HG02610 (cell line): ENCODE measurements at regions not wholly inside any gene's neighbourhood (a gene's known extent, or its start where the extent isn't known, plus 50 kb on each side); places are given as distances from the start of the nearest gene placed in this dataset.
"Not testable (repeated sequence)": the region's sequence is repeated elsewhere in the genome, so short reads cannot be mapped to it uniquely, and the experiment has no call there.

ENCODE experiments used
- ATAC-seq: cut with Tn5 transposase; IDR thresholded peaks from one replicate; pipeline ENCODE4 v1.9.1; 2021; ENCODE audit warnings: mild to moderate bottlenecking, moderate library complexity; ENCODE audit not compliant: unreplicated experiment

- ATAC-seq: no peak
Observed at GRCh38 chr6:37078814-37079213, 73.4 kb downstream of the FGD2 start.

DNA sequence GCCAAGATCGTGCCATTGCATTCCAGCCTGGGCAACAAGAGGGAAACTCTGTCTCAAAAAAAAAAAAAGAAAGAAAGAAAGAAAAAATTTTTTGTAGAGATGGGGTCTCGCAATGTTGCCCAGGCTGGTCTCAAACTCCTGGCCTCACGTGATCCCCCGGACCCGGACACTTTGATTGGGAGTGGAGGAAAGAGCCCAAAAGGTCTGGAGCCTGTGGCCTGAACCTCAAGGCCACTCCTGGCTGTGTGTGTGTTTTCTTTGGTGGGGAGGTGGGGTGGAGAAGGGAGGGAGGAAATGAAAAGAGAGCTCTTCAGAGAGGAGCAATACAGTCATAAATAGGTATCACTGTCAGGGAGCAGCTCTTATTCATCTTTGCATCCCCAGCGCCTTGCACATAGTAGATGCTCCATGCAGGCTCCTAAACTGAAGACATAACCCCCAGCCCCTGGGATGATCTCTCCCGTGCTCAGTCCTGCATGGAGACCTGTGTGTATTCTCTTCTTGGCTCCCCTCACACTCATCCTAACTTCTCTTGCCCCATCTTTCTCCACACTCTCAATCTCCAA, 75.7 kb downstream of the FGD2 start:
- ATAC-seq: no peak

GRCh38 chr6:37082390-37083130, 77.1 kb downstream of the FGD2 start:
- no peak for ATAC-seq

DNA sequence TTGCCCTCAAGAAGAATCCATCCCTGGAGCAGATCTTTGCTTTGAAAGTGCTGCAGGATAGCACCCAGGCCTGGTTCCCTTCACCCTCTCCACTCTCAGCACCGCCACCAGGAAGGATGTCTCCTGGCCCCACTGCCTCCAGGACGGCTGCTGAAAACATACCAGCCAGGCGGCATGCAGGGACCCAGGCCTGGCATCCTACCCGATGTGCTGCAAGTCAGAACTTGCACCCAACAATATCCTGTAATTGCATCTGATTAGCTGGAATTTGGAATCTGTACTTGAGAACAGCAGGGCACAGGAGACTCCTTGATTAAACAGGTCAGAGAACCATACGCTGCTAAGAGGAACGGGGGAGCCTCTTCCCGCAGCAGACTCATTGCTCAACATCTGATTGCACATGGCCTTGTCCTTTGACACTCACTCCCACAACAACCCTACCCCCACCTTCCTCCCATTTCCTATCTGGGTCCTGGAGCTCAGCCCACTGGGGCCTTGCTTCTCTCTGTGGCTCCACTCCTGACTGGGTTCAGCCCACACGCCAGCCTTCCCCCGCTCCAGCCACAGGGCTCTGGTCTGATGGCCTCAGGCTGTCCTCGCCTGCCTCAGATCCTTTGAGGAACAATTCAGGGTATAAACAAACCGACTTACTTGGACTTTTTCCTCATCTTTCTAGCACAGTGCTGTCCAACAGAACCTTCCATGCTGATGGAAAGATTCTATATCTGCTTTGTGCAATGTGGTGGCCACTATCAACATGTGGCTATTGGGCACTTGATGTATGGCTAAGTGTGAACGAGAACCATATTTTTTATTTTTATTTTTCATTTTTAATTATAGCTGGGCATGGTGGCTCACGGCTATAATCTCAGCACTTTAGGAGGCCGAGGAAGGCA, 78.0 kb downstream of the FGD2 start:
- no peak for ATAC-seq

DNA sequence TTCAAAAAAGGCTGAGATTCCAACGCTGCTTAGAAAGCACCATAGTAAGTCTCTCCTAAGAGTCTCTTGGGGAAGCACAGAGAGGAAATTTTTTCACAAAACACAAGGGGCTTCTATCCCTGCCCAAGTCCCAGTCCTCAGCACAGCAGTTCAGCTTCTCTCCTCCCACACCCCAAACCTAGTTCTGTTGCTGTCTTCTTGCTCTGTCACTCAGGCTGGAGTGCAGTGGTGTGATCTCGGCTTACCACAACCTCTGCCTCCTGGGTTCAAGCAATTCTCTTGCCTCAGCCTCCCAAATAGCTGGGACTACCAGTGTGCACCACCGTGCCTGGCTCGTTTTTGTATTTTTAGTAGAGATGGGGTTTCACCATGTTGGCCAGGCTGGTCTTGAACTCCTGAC, 79.2 kb downstream of the FGD2 start:
- not testable (repeated sequence) for ATAC-seq

DNA sequence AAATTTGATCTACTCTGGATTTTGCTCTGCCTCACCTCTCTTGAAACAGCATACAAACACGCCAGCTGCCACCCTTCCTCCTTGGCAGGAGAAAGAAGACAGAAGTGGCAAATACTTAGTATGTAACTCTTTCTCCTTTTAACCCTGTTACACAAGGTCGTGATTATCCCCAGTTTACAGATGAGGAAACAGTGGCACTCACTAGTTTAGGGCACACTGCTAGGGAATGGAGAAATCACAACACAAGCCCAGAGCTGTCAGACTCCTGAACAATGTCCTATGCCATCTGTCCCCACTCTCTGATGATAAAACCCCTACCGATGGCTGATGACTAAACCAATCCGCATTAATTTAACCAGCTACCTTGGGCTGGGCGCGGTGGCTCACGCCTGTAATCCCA, 79.7 kb downstream of the FGD2 start:
- ATAC-seq: no peak

DNA sequence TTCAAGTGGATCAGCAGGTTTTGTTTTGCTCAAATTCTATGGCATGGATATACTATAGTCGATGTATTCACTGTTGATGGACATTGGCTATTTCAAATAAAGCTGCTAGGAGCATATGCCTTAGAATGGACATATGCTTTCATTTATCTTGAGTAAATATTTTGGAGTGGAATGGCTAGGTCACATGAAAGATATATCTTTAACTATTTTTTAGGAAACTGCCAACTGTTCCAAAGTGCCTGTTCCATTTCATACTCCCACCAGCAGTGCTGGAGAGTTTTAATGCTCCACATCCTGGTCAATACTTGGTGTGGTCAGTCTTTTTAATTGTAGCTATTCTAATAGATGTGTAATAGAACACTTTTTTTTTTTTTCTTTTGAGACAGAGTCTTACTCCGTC, 81.1 kb upstream of the PIM1 start:
- ATAC-seq: no peak

- ATAC-seq: no peak
Observed at GRCh38 chr6:37089783-37090182, 80.2 kb upstream of the PIM1 start.

DNA sequence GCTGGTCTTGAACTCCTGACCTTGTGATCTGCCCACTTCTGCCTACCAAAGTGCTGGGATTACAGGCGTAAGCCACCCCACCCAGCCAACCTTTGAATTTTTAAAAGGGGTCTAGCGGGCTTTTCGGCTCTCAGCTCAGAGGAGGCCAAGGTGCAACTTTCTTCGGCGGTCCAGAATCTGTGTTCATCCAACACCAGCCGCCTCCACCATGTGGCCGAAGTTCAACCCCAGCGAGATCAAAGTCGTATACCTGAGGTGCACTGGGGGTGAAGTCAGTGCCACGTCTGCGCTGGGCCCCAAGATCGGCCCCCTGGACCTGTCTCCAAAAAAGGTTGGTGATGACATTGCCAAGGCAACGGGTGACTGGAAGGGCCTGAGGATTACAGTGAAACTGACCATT, 78.8 kb upstream of the PIM1 start:
- ATAC-seq: not testable (repeated sequence)

DNA sequence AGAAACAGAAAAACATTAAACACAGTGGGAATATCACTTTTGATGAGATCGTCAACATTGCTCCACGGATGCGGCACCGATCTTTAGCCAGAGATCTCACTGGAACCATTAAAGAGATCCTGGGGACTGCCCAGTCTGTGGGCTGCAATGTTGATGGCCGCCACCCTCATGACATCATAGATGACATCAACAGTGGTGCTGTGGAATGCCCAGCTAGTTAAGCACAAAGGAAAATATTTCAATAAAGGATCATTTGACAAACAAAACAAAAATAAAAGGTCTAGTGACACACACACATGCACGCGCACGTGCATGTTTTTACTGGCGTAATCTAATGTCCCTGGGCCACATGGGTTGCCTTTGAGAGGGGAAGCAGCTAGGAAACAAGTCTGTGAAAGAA, 78.4 kb upstream of the PIM1 start:
- not testable (repeated sequence) for ATAC-seq

DNA sequence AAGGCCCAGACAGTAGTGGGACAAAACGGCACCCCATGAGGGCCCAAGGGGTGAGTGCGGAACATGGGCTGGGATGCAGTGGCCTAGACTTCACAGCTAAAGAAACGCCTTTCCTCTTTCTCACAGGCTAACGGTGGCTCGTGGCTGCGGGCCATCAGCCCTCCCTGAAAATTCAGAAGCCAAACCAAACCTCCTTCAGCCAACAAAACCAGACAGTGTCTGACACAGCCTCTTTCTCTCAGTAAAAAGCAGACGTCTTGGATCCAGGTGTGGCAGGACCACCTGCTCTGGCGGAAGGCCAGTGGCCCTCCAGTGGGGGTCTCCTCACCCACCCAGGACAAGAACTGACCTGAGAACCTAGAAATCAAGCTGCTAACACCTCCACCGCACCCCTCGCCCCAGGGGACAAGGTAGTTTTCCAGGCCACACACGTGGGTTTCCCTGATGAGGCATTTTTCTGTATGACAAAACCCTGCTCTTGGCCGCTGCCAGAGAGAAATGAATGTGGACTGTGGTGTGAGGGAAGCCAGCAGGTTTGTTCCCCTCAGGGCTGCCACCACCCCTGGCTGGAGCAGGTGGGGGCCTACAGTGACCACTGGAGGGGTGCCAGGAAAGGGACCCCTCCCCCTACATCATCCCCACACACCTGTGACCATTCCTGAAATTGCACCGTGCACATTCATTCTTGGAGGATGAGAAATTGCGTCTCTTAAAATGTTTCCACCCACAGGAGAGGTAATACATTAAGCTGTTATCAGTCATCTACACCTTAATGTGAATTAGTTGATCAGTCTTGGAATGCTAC, 76.8 kb upstream of the PIM1 start:
- ATAC-seq: no peak

DNA sequence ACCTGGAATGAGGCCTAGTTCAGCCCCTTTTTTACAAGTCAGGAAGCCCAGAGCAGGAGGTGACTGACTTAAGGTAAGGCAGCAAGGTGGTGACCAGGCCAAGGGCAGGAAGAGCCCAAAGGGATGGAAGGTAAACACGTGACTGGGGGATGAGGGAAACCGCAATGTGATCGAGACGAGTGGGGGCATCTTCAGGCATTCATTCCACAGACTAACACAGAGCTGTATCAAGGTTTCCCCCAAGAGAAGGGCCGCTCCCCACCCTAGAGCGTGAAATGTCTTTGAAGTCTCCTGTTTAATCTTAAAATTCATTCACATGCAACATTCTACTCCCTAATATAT, 76.3 kb upstream of the PIM1 start:
- no peak for ATAC-seq

GRCh38 chr6:37095997-37096396, 74.0 kb upstream of the PIM1 start:
- ATAC-seq: no peak

- no peak for ATAC-seq
Observed at GRCh38 chr6:37097335-37097734, 72.6 kb upstream of the PIM1 start.

- no peak for ATAC-seq
Observed at GRCh38 chr6:37099442-37099841, 70.5 kb upstream of the PIM1 start.

- ATAC-seq: no peak
Observed at GRCh38 chr6:37100745-37101144, 69.2 kb upstream of the PIM1 start.

GRCh38 chr6:37101991-37102298, 68.0 kb upstream of the PIM1 start:
- no peak for ATAC-seq

DNA sequence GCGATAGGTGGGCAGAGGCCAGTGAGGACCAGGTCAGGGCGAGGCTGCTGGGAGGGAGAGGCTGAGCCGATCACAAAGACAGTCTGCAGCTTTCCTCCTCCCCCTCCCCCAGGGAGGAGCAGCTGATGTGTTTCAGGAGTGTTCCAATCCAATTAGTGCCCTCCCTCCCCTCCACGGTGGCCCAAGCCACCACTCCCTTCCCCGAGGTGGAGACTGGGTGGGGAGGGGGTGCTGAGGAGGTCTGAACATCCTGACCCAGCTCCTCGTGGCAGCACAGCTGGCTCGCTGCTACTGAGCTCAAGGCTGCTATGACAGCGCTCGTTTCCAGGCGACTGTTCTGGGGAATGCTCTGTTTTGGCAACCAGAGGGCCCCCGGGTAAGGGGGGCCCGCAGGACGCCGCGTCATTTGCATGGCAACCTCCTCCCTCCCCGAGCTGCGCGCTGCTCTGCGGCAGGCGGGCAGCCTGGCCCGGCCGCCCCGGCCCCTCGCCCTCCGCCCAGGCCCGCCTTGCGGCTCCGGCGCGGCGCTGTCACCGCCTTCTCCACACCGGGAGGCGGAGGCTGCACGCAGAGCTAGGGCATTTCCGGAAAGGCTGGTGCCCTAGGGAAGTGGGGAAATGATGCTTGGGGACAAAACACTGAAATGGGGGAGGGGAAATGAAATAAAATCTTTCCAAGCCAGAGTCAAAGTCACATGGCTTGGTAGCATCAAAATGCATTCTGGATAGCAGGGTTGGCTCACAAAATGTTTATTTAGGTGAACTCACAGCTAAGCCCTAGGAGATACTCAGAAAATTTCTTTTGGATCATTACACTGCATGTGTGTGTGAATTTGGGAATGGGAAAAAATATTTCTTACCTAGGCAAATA, 67.4 kb upstream of the PIM1 start:
- peak; percentile 83 for ATAC-seq

DNA sequence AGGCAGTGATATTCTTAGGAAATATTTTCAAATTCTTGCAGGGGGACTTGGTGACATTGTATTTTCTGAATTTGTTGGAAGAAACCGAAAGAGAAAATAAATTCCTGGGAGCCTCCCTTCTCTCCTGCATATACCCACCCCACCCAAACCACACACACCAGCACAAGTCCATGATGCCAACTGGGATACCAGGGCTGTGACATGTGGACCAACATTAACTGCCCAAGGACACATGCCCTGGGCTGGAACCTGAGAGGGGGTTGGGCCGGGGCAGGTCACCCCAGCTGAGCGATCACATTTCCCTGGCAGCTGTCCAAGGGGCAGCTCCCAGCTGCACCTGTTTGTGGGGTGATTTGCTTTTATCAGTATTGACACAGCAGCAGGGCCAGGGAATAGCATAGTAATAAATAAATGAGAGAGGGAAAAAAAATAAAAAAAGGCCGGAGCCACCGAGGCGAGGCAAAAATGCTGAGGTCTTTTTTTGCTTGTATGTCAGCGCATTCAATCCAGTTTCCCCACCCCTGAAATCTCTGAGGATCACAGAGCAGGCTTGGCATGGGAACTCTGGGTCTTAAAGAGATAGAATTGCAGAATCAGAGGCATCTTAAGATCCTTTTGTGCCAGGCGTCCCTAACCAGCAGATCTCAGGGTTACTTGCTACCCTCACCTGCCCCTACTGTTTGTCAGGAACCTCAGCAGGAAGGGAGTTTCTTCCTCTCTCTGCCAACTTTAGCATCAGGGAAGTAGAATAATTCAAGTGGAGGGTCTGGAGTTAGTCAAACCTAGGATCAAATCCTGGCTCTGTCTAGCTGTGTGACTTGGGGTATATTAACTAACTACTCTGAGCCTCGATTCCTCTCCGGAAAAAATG, 66.5 kb upstream of the PIM1 start:
- no peak for ATAC-seq

GRCh38 chr6:37104824-37105147, 65.2 kb upstream of the PIM1 start:
- ATAC-seq: no peak
